Pancreas (tissue), 10 donors: ENCODE measurements at regions not wholly inside any gene's neighbourhood (a gene's known extent, or its start where the extent isn't known, plus 50 kb on each side); places are given as distances from the start of the nearest gene placed in this dataset.

Experiments
- ATAC-seq, 4 donors: fragments of 200-7000 bp; cut with Tn5 transposase; one replicate each; pipeline versions ENCODE4 v1.8.0 to v1.9.1; 2020; ENCODE audit warnings: mild to moderate bottlenecking in 4 of 4, moderate library complexity in 4 of 4
- DNase-seq, 6 donors: peaks; one replicate each; pipeline ENCODE4 v3.0.0-alpha.2; 2020
- FAIRE-seq: peaks from 2 replicates; lab custom pipeline; 2012; peaks lifted over from hg19 to GRCh38; lab: Jason Lieb, UNC
- H3K27ac ChIP-seq, 4 donors: fragments of 200-600 bp; sonication (generic); 1 replicate in 3 of 4; 2 replicates in 1 of 4; pipeline versions ENCODE4 v1.5.0 to v1.8.0; 2020
- H3K27me3 ChIP-seq, 4 donors: fragments of 200-600 bp; one replicate each; pipeline ENCODE4 v1.8.0; 2021
- H3K36me3 ChIP-seq, 3 donors: fragments of 200-600 bp; sonication (generic) in 1 of 3; one replicate each; pipeline versions ENCODE4 v1.5.0 to v1.8.0; 2020 to 2021
- H3K4me1 ChIP-seq, 3 donors: fragments of 200-600 bp; one replicate each; pipeline ENCODE4 v1.8.0; 2021
- H3K4me3 ChIP-seq, 4 donors: fragments of 200-600 bp; sonication (generic) in 2 of 4; one replicate each; pipeline versions ENCODE4 v1.5.0 to v1.8.0; 2020 to 2021
- H3K9me3 ChIP-seq, 4 donors: fragments of 200-600 bp; one replicate each; pipeline ENCODE4 v1.8.0; 2021
- CTCF ChIP-seq, 4 donors: fragments of 200-600 bp; sonication (generic) in 3 of 4; IDR thresholded peaks; one replicate each; pipeline versions ENCODE4 v1.5.0 to v1.8.0; 2021; ENCODE audit warnings: antibody characterized with exemption in 4 of 4
- WGBS, 2 donors: extraction: QIAGEN DNeasy Blood & Tissue Kit; methylation state at CpG; one replicate each; pipeline ENCODE4 v1.1.7; 2013; 5-methylcytosine and 5-hydroxymethylcytosine counted together
- intact Hi-C, 3 donors: fragments of 100-400 bp; cut with DNase I; formaldehyde crosslinking; loops; one replicate each; pipeline versions ENCODE4 v1.11.1 to v1.14.2; 2022
- donor health status: healthy with polysubstance abuse.
- donor health status: DM: no; HTN: no; CAD: no; lungs with moderate emphysema.
- donor health status: DM: no; HTN: no; CAD: no.
- donor health status: control.
- donor health status: control.
- donor health status: Bipolar disorder and iron deficiency.
- donor health status: DM: yes; HTN: yes; CAD: no.
- donor health status: DM: no; HTN: no; CAD: no.
- donor health status: DM: no; HTN: no; CAD: no.
- donor health status: DM: yes; HTN: yes; CAD: no.

- H3K27ac ChIP-seq: no peak overlapping the region
- no peak overlapping the region for H3K4me3 ChIP-seq
- no peaks in the 10 kb centered on the region for H3K36me3 ChIP-seq
- FAIRE-seq: no peak
- no peaks in the 10 kb centered on the region for H3K9me3 ChIP-seq
- 81 to 88% methylated on average over 3 of the region's 3 CpGs for WGBS, 2 donors
- no peak for ATAC-seq
- H3K4me1 ChIP-seq: no peaks in the 10 kb centered on the region
- no peaks in the 10 kb centered on the region for H3K27me3 ChIP-seq
- DNase-seq: no peak
- intact Hi-C loops: no loop called here
- TF ChIP-seq CTCF (IDR thresholded peaks at IDR 0.05): no peak
These were observed 276.1 kb downstream of the GASK1B start for GRCh38 chr4:157896726-157897125.

GRCh38 chr4:157895205-157895604 lies 277.6 kb downstream of the GASK1B start:
- no peaks in the 10 kb centered on the region for H3K36me3 ChIP-seq
- H3K4me1 ChIP-seq: no peaks in the 10 kb centered on the region
- FAIRE-seq (no peak), ATAC-seq (no peak), DNase-seq (no peak)
- H3K27me3 ChIP-seq: no peaks in the 10 kb centered on the region
- intact Hi-C loops: no loop called here
- no peaks in the 10 kb centered on the region for H3K9me3 ChIP-seq
- H3K4me3 ChIP-seq: no peak overlapping the region
- H3K27ac ChIP-seq: no peak overlapping the region
- WGBS, 2 donors: 80 to 82% methylated on average over 4 of the region's 4 CpGs
- no peak for TF ChIP-seq CTCF (IDR thresholded peaks at IDR 0.05)

GRCh38 chr4:157889788-157890187 lies 283.0 kb downstream of the GASK1B start:
- ATAC-seq (no peak), DNase-seq (no peak), FAIRE-seq (no peak)
- Histone ChIP-seq H3K27ac (no peak overlapping the region), H3K36me3 (no peaks in the 10 kb centered on the region), H3K4me1 (no peaks in the 10 kb centered on the region), H3K27me3 (no peaks in the 10 kb centered on the region), H3K9me3 (no peaks in the 10 kb centered on the region), H3K4me3 (no peak overlapping the region)
- 81 to 88% methylated on average over 2 of the region's 2 CpGs for whole genome bisulfite sequencing, 2 donors
- intact Hi-C loops: no loop called here
- no peak for TF ChIP-seq CTCF (IDR thresholded peaks at IDR 0.05)

- ATAC-seq (no peak), DNase-seq (no peak), FAIRE-seq (no peak)
- H3K27me3 ChIP-seq: no peaks in the 10 kb centered on the region
- 80 to 83% methylated on average over 4 of the region's 4 CpGs for WGBS, 2 donors
- no peak overlapping the region for H3K27ac ChIP-seq
- TF ChIP-seq CTCF (IDR thresholded peaks at IDR 0.05): no peak
- H3K36me3 ChIP-seq: no peaks in the 10 kb centered on the region
- H3K4me3 ChIP-seq: no peak overlapping the region
- H3K4me1 ChIP-seq: no peaks in the 10 kb centered on the region
- H3K9me3 ChIP-seq: no peaks in the 10 kb centered on the region
- intact Hi-C loops: no loop called here
These were observed 284.5 kb downstream of the GASK1B start for GRCh38 chr4:157888281-157888680.

- no peak overlapping the region for H3K4me3 ChIP-seq
- H3K36me3 ChIP-seq: no peaks in the 10 kb centered on the region
- H3K27ac ChIP-seq: no peak overlapping the region
- no peaks in the 10 kb centered on the region for H3K27me3 ChIP-seq
- H3K9me3 ChIP-seq: no peaks in the 10 kb centered on the region
- 87 to 94% methylated on average over 3 of the region's 3 CpGs for WGBS, 2 donors
- no peaks in the 10 kb centered on the region for H3K4me1 ChIP-seq
- FAIRE-seq (no peak), DNase-seq (no peak), ATAC-seq (no peak)
- no peak for TF ChIP-seq CTCF (IDR thresholded peaks at IDR 0.05)
- intact Hi-C loops: no loop called here
These were observed 285.5 kb downstream of the GASK1B start for GRCh38 chr4:157887316-157887715.
